Naive B cell (primary cell): ENCODE measurements at regions not wholly inside any gene's neighbourhood (a gene's known extent, or its start where the extent isn't known, plus 50 kb on each side); places are given as distances from the start of the nearest gene placed in this dataset.
"Not testable (repeated sequence)": the region's sequence is repeated elsewhere in the genome, so short reads cannot be mapped to it uniquely, and the experiment has no call there.

Experiments used
- ATAC-seq, 2 donors: fragments of 150-1000 bp; cut with Tn5 transposase; 2 replicates each; pipeline ENCODE4 v1.10.0; 2021; ENCODE audit warnings: low read depth in 2 of 2, mild to moderate bottlenecking in 2 of 2, moderate library complexity in 2 of 2
- DNase-seq: peaks from one replicate; pipeline ENCODE4 v3.0.0; 2022
- H3K27ac Mint-ChIP-seq, 6 donors: one replicate each; pipeline ENCODE4 v1.8.0; 2020 to 2022; ENCODE audit warnings: mild to moderate bottlenecking in 6 of 6, mixed read lengths in 6 of 6, moderate library complexity in 5 of 6, inconsistent platforms in 2 of 6
- H3K27me3 Mint-ChIP-seq, 3 donors: one replicate each; pipeline ENCODE4 v1.8.0; 2021 to 2022; ENCODE audit warnings: mixed read lengths in 3 of 3, mild to moderate bottlenecking in 1 of 3
- H3K36me3 Mint-ChIP-seq, 2 donors: one replicate each; pipeline ENCODE4 v1.8.0; 2020 to 2022; ENCODE audit warnings: mixed read lengths in 2 of 2, inconsistent platforms in 1 of 2, mild to moderate bottlenecking in 1 of 2
- H3K4me1 Mint-ChIP-seq, 3 donors: one replicate each; pipeline ENCODE4 v1.8.0; 2020 to 2022; ENCODE audit warnings: mixed read lengths in 3 of 3, inconsistent platforms in 1 of 3, mild to moderate bottlenecking in 1 of 3, moderate library complexity in 1 of 3
- H3K4me3 Mint-ChIP-seq, 8 donors: one replicate each; pipeline ENCODE4 v1.8.0; 2020 to 2022; ENCODE audit warnings: mild to moderate bottlenecking in 8 of 8, mixed read lengths in 8 of 8, moderate library complexity in 8 of 8, inconsistent platforms in 2 of 8
- H3K9me3 Mint-ChIP-seq, 7 donors: one replicate each; pipeline ENCODE4 v1.8.0; 2020 to 2022; ENCODE audit warnings: mixed read lengths in 7 of 7, mild to moderate bottlenecking in 5 of 7, inconsistent platforms in 2 of 7, moderate library complexity in 1 of 7

GRCh38 chr13:34383728-34384127 is 558.3 kb upstream of the NBEA start:
- no peak overlapping the region for H3K4me3 Mint-ChIP-seq
- no peaks in the 10 kb centered on the region for H3K27me3 Mint-ChIP-seq
- DNase-seq (no peak), ATAC-seq (no peak)
- H3K36me3 Mint-ChIP-seq: no peaks in the 10 kb centered on the region
- H3K27ac Mint-ChIP-seq: no peak overlapping the region
- no peaks in the 10 kb centered on the region for H3K4me1 Mint-ChIP-seq
- peaks cover 0 to 11% (median 2%) of the 10 kb centered on the region in 7 donors for H3K9me3 Mint-ChIP-seq

- not testable (repeated sequence) for H3K36me3 Mint-ChIP-seq, H3K4me3 Mint-ChIP-seq, H3K27me3 Mint-ChIP-seq, ATAC-seq, DNase-seq, H3K27ac Mint-ChIP-seq, H3K4me1 Mint-ChIP-seq
- peaks cover 0 to 14% (median 2%) of the 10 kb centered on the region in 7 donors for H3K9me3 Mint-ChIP-seq
These were observed 555.8 kb upstream of the NBEA start for GRCh38 chr13:34386229-34386628.

- no peaks in the 10 kb centered on the region for H3K27me3 Mint-ChIP-seq
- no peak overlapping the region for H3K4me3 Mint-ChIP-seq
- peaks cover 0 to 6% of the 10 kb centered on the region in 2 donors for H3K36me3 Mint-ChIP-seq
- DNase-seq (no peak), ATAC-seq (no peak)
- H3K27ac Mint-ChIP-seq: no peak overlapping the region
- H3K4me1 Mint-ChIP-seq: no peaks in the 10 kb centered on the region
- H3K9me3 Mint-ChIP-seq: peaks cover 4 to 23% (median 12%) of the 10 kb centered on the region in 7 donors
These were observed 551.0 kb upstream of the NBEA start for GRCh38 chr13:34391076-34391475.

GRCh38 chr13:34401696-34402095 is 540.4 kb upstream of the NBEA start:
- H3K27ac Mint-ChIP-seq: no peak overlapping the region
- no peaks in the 10 kb centered on the region for H3K27me3 Mint-ChIP-seq
- ATAC-seq: no peak
- DNase-seq: no peak
- H3K4me1 Mint-ChIP-seq: no peaks in the 10 kb centered on the region
- no peak overlapping the region for H3K4me3 Mint-ChIP-seq
- H3K9me3 Mint-ChIP-seq: peaks cover 0 to 13% (median 8%) of the 10 kb centered on the region in 7 donors
- no peaks in the 10 kb centered on the region for H3K36me3 Mint-ChIP-seq

- no peak for ATAC-seq
- no peak overlapping the region for H3K27ac Mint-ChIP-seq
These were observed 536.5 kb upstream of the NBEA start for GRCh38 chr13:34405410-34406181.

GRCh38 chr13:34408640-34409039 is 533.4 kb upstream of the NBEA start:
- H3K36me3 Mint-ChIP-seq: no peaks in the 10 kb centered on the region
- no peaks in the 10 kb centered on the region for H3K27me3 Mint-ChIP-seq
- DNase-seq (no peak), ATAC-seq (no peak)
- no peak overlapping the region for H3K27ac Mint-ChIP-seq
- H3K4me3 Mint-ChIP-seq: no peak overlapping the region
- H3K4me1 Mint-ChIP-seq: no peaks in the 10 kb centered on the region
- peaks cover 0 to 7% (median 3%) of the 10 kb centered on the region in 7 donors for H3K9me3 Mint-ChIP-seq

More at GRCh38 chr13:34405410-34406181, 536.5 kb upstream of the NBEA start:
- Mint-ChIP-seq H3K27me3 (no peaks in the 10 kb centered on the region), H3K4me1 (no peaks in the 10 kb centered on the region), H3K4me3 (no peak overlapping the region), H3K36me3 (no peaks in the 10 kb centered on the region), H3K9me3 (peaks cover 0 to 6% (median 0%) of the 10 kb centered on the region in 7 donors)
- DNase-seq: no peak

GRCh38 chr13:34409496-34410182 is 532.4 kb upstream of the NBEA start:
- no peak for DNase-seq
- Mint-ChIP-seq H3K27ac (no peak overlapping the region), H3K4me1 (no peaks in the 10 kb centered on the region), H3K27me3 (no peaks in the 10 kb centered on the region), H3K9me3 (peaks cover 0 to 13% (median 3%) of the 10 kb centered on the region in 7 donors), H3K4me3 (no peak overlapping the region), H3K36me3 (no peaks in the 10 kb centered on the region)
- ATAC-seq: no peak

GRCh38 chr13:34410678-34411077 is 531.4 kb upstream of the NBEA start:
- H3K27ac Mint-ChIP-seq: no peak overlapping the region
- peaks cover 0 to 13% (median 3%) of the 10 kb centered on the region in 7 donors for H3K9me3 Mint-ChIP-seq

GRCh38 chr13:34411177-34411576 is 530.9 kb upstream of the NBEA start:
- Mint-ChIP-seq H3K4me1 (no peaks in the 10 kb centered on the region), H3K9me3 (peaks cover 0 to 13% (median 3%) of the 10 kb centered on the region in 7 donors), H3K27me3 (no peaks in the 10 kb centered on the region)

More at GRCh38 chr13:34410678-34411077, 531.4 kb upstream of the NBEA start:
- no peaks in the 10 kb centered on the region for H3K4me1 Mint-ChIP-seq
- no peaks in the 10 kb centered on the region for H3K36me3 Mint-ChIP-seq
- H3K27me3 Mint-ChIP-seq: no peaks in the 10 kb centered on the region
- DNase-seq (no peak), ATAC-seq (no peak)
- H3K4me3 Mint-ChIP-seq: no peak overlapping the region

GRCh38 chr13:34411894-34412293 is 530.2 kb upstream of the NBEA start:
- H3K27ac Mint-ChIP-seq: no peak overlapping the region
- no peak overlapping the region for H3K4me3 Mint-ChIP-seq
- H3K27me3 Mint-ChIP-seq: no peaks in the 10 kb centered on the region
- H3K4me1 Mint-ChIP-seq: no peaks in the 10 kb centered on the region
- H3K36me3 Mint-ChIP-seq: no peaks in the 10 kb centered on the region
- ATAC-seq: no peak
- H3K9me3 Mint-ChIP-seq: peaks cover 0 to 13% (median 3%) of the 10 kb centered on the region in 7 donors
- no peak for DNase-seq

More at GRCh38 chr13:34411177-34411576, 530.9 kb upstream of the NBEA start:
- no peak for ATAC-seq
- Mint-ChIP-seq H3K36me3 (no peaks in the 10 kb centered on the region), H3K4me3 (no peak overlapping the region), H3K27ac (no peak overlapping the region)
- DNase-seq: no peak

GRCh38 chr13:34412295-34412694 is 529.8 kb upstream of the NBEA start:
- ATAC-seq (no peak), DNase-seq (no peak)
- Mint-ChIP-seq H3K27ac (no peak overlapping the region), H3K36me3 (no peaks in the 10 kb centered on the region), H3K27me3 (no peaks in the 10 kb centered on the region), H3K4me1 (no peaks in the 10 kb centered on the region), H3K9me3 (peaks cover 0 to 12% (median 3%) of the 10 kb centered on the region in 7 donors), H3K4me3 (no peak overlapping the region)

GRCh38 chr13:34412817-34413375 is 529.2 kb upstream of the NBEA start:
- no peak for DNase-seq
- Mint-ChIP-seq H3K4me1 (no peaks in the 10 kb centered on the region), H3K36me3 (no peaks in the 10 kb centered on the region), H3K4me3 (no peak overlapping the region), H3K9me3 (peaks cover 0 to 9% (median 3%) of the 10 kb centered on the region in 7 donors), H3K27me3 (no peaks in the 10 kb centered on the region), H3K27ac (no peak overlapping the region)
- ATAC-seq: no peak

GRCh38 chr13:34413538-34414210 is 528.4 kb upstream of the NBEA start:
- Mint-ChIP-seq H3K27me3 (no peaks in the 10 kb centered on the region), H3K27ac (no peak overlapping the region), H3K4me1 (no peaks in the 10 kb centered on the region), H3K9me3 (peaks cover 0 to 9% (median 3%) of the 10 kb centered on the region in 7 donors), H3K4me3 (no peak overlapping the region), H3K36me3 (no peaks in the 10 kb centered on the region)
- DNase-seq (no peak), ATAC-seq (no peak)
